Urinary bladder (tissue), 3 donors: ENCODE measurements at regions not wholly inside any gene's neighbourhood (a gene's known extent, or its start where the extent isn't known, plus 50 kb on each side); places are given as distances from the start of the nearest gene placed in this dataset.

ENCODE experiments used
- DNase-seq: peaks from one replicate; pipeline ENCODE4 v3.0.0-alpha.2; 2015; ENCODE audit errors: extremely low spot score
- H3K27ac ChIP-seq: one replicate; pipeline ENCODE4 v1.5.1; 2013; ENCODE audit warnings: low read depth, mild to moderate bottlenecking, moderate library complexity
- H3K36me3 ChIP-seq: one replicate; pipeline ENCODE4 v1.6.1; 2013; ENCODE audit warnings: mild to moderate bottlenecking, moderate library complexity; ENCODE audit not compliant: insufficient read depth
- H3K4me1 ChIP-seq: one replicate; pipeline ENCODE4 v1.6.1; 2013; ENCODE audit warnings: mild to moderate bottlenecking, moderate library complexity; ENCODE audit not compliant: insufficient read depth
- H3K4me3 ChIP-seq: one replicate; pipeline ENCODE4 v1.5.1; 2013; ENCODE audit warnings: low read depth, low read length
- WGBS: extraction: QIAGEN DNeasy Blood & Tissue Kit; methylation state at CpG from one replicate; pipeline ENCODE4 v1.1.7; 2013; 5-methylcytosine and 5-hydroxymethylcytosine counted together
- donor health status: healthy with polysubstance abuse.
- donor health status: healthy.

- DNase-seq: no peak
These were observed 529.1 kb upstream of the SEMA6A start for GRCh38 chr5:117103703-117104102.

GRCh38 chr5:117102591-117102990, 528.0 kb upstream of the SEMA6A start:
- DNase-seq: no peak
- peaks cover 2% of the 10 kb centered on the region for H3K36me3 ChIP-seq
- H3K4me1 ChIP-seq: no peaks in the 10 kb centered on the region
- no peak overlapping the region for H3K4me3 ChIP-seq
- H3K27ac ChIP-seq: no peak overlapping the region

More at GRCh38 chr5:117103703-117104102, 529.1 kb upstream of the SEMA6A start:
- H3K36me3 ChIP-seq: peaks cover 2% of the 10 kb centered on the region
- no peak overlapping the region for H3K4me3 ChIP-seq
- no peak overlapping the region for H3K27ac ChIP-seq
- no peaks in the 10 kb centered on the region for H3K4me1 ChIP-seq
- 79% methylated on average over 4 of the region's 4 CpGs for WGBS

DNA sequence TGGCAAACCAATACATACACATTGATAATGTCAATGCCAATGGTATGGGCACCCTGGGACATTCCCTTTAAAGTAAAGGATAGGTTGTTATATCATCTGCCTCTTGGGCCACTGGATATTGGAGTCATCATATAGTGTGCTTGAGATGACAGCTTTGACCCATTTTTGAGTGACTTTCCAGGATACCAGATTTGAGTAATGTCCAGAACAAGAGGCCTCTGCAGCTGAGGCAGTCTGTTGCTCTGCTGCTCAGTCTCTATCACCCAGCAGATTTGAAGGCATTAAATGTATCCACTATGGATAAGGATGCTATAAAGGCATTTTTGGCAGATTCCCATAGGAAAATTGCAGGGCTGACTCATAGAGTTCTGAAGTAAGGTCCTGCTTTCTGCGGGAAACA, 525.6 kb upstream of the SEMA6A start:
- H3K27ac ChIP-seq: no peak overlapping the region
- WGBS: 97% methylated on average over 1 of the region's 1 CpG
- no peak for DNase-seq
- no peaks in the 10 kb centered on the region for H3K4me1 ChIP-seq
- H3K4me3 ChIP-seq: no peak overlapping the region
- H3K36me3 ChIP-seq: peaks cover 2% of the 10 kb centered on the region

- no peaks in the 10 kb centered on the region for H3K4me1 ChIP-seq
- 90% methylated on average over 3 of the region's 3 CpGs for WGBS
- H3K36me3 ChIP-seq: no peaks in the 10 kb centered on the region
- no peak overlapping the region for H3K27ac ChIP-seq
- no peak for DNase-seq
- no peak overlapping the region for H3K4me3 ChIP-seq
These were observed 523.5 kb upstream of the SEMA6A start for GRCh38 chr5:117098094-117098493.

GRCh38 chr5:117095346-117096332, 521.0 kb upstream of the SEMA6A start:
- no peak overlapping the region for H3K27ac ChIP-seq
- no peak overlapping the region for H3K4me3 ChIP-seq
- WGBS: 79% methylated on average over 10 of the region's 10 CpGs
- DNase-seq: no peak
- no peaks in the 10 kb centered on the region for H3K4me1 ChIP-seq
- no peaks in the 10 kb centered on the region for H3K36me3 ChIP-seq

GRCh38 chr5:117094114-117094815, 519.6 kb upstream of the SEMA6A start:
- no peak overlapping the region for H3K4me3 ChIP-seq
- no peak overlapping the region for H3K27ac ChIP-seq
- no peaks in the 10 kb centered on the region for H3K36me3 ChIP-seq
- no peak for DNase-seq
- H3K4me1 ChIP-seq: no peaks in the 10 kb centered on the region
- 99% methylated on average over 17 of the region's 17 CpGs for WGBS

DNA sequence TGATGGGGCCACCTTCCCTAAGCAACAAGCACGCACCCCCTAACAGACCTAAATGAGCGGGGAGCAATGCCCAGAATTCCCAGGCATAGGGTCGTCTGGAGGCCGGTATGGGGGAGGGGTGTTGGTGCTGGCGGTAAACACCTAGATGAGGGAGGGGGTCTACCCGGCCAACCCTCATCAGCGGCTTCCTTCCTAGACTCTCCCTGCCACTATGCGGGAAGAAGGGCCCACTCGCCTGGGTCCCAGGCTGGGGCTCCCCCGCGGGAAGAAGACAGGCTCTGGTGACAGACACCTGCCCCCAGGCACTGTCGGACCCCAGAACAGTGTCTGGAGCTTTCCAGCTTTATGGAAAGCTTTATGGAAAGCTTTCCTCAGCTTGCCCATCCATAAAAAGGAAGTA, 519.0 kb upstream of the SEMA6A start:
- Histone ChIP-seq H3K4me3 (no peak overlapping the region), H3K27ac (no peak overlapping the region), H3K4me1 (no peaks in the 10 kb centered on the region), H3K36me3 (no peaks in the 10 kb centered on the region)
- no peak for DNase-seq
- WGBS: 93% methylated on average over 12 of the region's 12 CpGs

DNA sequence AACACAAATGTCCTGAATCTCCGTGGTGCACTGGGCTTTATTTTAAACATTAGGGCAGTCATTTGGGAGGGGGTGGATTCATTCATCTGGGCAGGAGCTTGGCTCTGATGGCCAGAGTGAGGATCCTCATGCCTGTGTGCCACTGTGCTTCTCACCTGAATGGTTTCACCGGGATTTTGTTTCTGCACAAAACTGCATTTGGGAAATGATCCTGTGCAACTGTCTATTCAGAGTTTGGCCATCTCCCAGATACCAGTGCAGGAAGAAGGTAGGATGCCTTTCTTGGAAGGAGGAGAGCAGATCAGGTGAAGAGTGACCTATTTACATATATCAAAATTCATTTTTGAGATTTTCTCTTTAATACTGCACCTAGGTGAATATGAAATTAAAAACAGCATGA, 514.4 kb upstream of the SEMA6A start:
- 77% methylated on average over 2 of the region's 2 CpGs for WGBS
- no peaks in the 10 kb centered on the region for H3K4me1 ChIP-seq
- H3K4me3 ChIP-seq: no peak overlapping the region
- H3K36me3 ChIP-seq: no peaks in the 10 kb centered on the region
- no peak for DNase-seq
- no peak overlapping the region for H3K27ac ChIP-seq

DNA sequence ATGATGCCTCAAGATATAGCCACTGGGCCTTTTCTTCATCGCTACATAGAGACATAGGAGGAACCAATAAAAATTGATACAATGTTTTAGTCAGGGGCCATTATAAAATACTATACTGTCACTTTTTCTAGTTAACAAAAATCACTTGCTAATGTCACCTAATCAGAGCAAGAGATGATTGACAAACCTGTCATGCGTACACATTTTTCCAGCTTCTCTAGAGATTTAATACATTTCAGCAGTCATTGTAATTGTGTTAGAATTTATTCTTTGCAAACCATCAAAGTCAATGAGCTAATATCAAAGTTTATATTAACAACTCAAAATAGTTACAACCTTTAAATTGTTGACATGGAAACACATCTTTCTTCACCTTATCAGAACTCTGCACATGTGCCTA, 513.6 kb upstream of the SEMA6A start:
- H3K27ac ChIP-seq: no peak overlapping the region
- WGBS: 98% methylated on average over 2 of the region's 2 CpGs
- DNase-seq: no peak
- H3K4me1 ChIP-seq: no peaks in the 10 kb centered on the region
- H3K36me3 ChIP-seq: no peaks in the 10 kb centered on the region
- H3K4me3 ChIP-seq: no peak overlapping the region

DNA sequence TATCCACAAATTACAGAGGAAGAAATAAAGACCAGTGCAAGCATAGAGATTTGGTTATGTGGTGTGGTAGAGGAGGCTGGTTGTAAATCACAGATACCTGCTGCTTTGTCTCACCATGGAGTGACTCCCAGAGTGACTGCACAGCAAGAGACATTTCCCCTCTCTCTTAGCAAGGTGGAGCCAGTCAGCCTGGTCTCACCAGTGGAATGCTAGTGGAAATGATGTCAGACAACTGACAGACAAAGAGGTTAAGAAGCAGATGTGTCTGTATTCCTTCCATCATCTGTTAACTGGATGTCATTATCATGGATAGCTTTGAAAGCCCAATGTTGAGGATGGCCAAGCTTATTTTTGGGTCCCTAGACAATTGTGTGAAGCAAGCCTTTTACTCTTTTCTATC, 509.4 kb upstream of the SEMA6A start:
- H3K36me3 ChIP-seq: no peaks in the 10 kb centered on the region
- DNase-seq: no peak
- H3K4me1 ChIP-seq: no peaks in the 10 kb centered on the region
- no peak overlapping the region for H3K4me3 ChIP-seq
- no peak overlapping the region for H3K27ac ChIP-seq

DNA sequence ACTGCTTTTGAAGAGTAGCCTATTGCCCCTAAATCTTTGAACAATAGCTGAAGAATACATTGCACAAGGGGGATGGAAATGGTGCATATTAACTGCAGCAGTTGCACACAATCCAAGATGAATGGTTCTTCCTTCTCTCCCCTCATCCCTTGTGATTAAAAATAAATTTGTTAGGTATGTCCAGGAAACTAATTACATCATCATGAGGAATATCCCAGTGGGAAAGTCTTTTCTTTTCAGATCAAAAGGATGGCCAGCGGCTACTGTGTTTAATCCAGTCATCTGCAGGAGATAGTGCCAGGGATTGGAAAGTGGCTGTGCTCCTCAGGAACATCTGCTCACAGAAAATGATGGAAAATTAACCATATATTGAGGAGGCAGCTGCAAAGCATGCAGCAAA, 508.4 kb upstream of the SEMA6A start:
- DNase-seq: no peak
- no peaks in the 10 kb centered on the region for H3K4me1 ChIP-seq
- 79% methylated on average over 1 of the region's 1 CpG for WGBS
- no peak overlapping the region for H3K27ac ChIP-seq
- no peaks in the 10 kb centered on the region for H3K36me3 ChIP-seq
- H3K4me3 ChIP-seq: no peak overlapping the region

GRCh38 chr5:117077142-117077541, 502.5 kb upstream of the SEMA6A start:
- Histone ChIP-seq H3K27ac (no peak overlapping the region), H3K4me1 (no peaks in the 10 kb centered on the region), H3K36me3 (no peaks in the 10 kb centered on the region), H3K4me3 (no peak overlapping the region)
- WGBS: 94% methylated on average over 2 of the region's 2 CpGs
- DNase-seq: no peak

GRCh38 chr5:117072439-117072838, 497.8 kb upstream of the SEMA6A start:
- no peak overlapping the region for H3K27ac ChIP-seq
- no peak overlapping the region for H3K4me3 ChIP-seq
- no peaks in the 10 kb centered on the region for H3K36me3 ChIP-seq
- no peak for DNase-seq
- H3K4me1 ChIP-seq: no peaks in the 10 kb centered on the region
- 84% methylated on average over 2 of the region's 2 CpGs for WGBS

DNA sequence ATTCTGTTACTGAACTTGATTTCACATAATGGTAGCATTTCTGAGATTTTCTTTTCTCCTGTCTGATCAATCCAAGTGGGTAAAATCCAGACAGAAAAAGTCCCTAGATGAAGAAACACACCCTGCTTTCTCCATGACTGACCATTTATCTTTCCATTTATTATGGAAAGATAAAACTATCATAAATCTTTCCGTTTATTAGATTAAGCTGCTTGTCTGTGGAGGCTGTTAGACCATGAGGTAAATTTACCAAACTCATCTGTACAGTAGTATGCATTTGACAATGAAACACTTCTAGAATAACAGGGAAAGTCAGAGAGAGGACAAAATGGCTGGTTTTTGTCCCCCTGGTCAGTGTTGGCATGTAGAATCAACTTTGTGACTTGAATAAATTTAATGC, 491.2 kb upstream of the SEMA6A start:
- H3K36me3 ChIP-seq: no peaks in the 10 kb centered on the region
- DNase-seq: no peak
- WGBS: 65% methylated on average over 1 of the region's 1 CpG
- H3K4me1 ChIP-seq: no peaks in the 10 kb centered on the region
- no peak overlapping the region for H3K27ac ChIP-seq
- H3K4me3 ChIP-seq: no peak overlapping the region
